Loucy (cell line): ENCODE measurements at regions not wholly inside any gene's neighbourhood (a gene's known extent, or its start where the extent isn't known, plus 50 kb on each side); places are given as distances from the start of the nearest gene placed in this dataset.

Source experiments
- H2AFZ ChIP-seq: fragments of 200-600 bp; sonication (generic); 2 replicates; pipeline ENCODE4 v1.6.0; 2016; ENCODE audit warnings: antibody characterized with exemption, mild to moderate bottlenecking, low read length, moderate library complexity
- H3F3A ChIP-seq: fragments of 200-600 bp; 2 replicates; pipeline ENCODE4 v1.6.0; 2016; ENCODE audit warnings: antibody characterized with exemption, low read depth, mild to moderate bottlenecking
- H3K27me3 ChIP-seq: fragments of 200-600 bp; sonication (generic); 2 replicates; pipeline ENCODE4 v1.6.1; 2014; ENCODE audit warnings: low read length, mild to moderate bottlenecking; ENCODE audit not compliant: insufficient read depth, poor library complexity, severe bottlenecking
- H3K36me3 ChIP-seq: fragments of 200-600 bp; sonication (generic); 2 replicates; pipeline ENCODE4 v1.6.1; 2016; ENCODE audit warnings: low read length; ENCODE audit not compliant: insufficient read depth
- H3K4me1 ChIP-seq: fragments of 200-600 bp; sonication (generic); 2 replicates; pipeline ENCODE4 v1.5.1; 2014; ENCODE audit warnings: low read length, mild to moderate bottlenecking; ENCODE audit not compliant: insufficient read depth, poor library complexity, severe bottlenecking
- H3K4me2 ChIP-seq: fragments of 200-600 bp; sonication (generic); 2 replicates; pipeline ENCODE4 v1.6.0; 2014; ENCODE audit warnings: antibody characterized with exemption, low read length, low read depth, mild to moderate bottlenecking; ENCODE audit not compliant: poor library complexity, severe bottlenecking
- H3K4me3 ChIP-seq: fragments of 200-600 bp; sonication (generic); 2 replicates; pipeline ENCODE4 v1.5.1; 2014; ENCODE audit warnings: low read length, mild to moderate bottlenecking, mixed read lengths; ENCODE audit not compliant: poor library complexity, severe bottlenecking
- H3K79me2 ChIP-seq: fragments of 200-600 bp; sonication (generic); 2 replicates; pipeline ENCODE4 v1.6.1; 2014; ENCODE audit warnings: low read length; ENCODE audit not compliant: insufficient read depth
- H3K9ac ChIP-seq: fragments of 200-600 bp; sonication (generic); 2 replicates; pipeline ENCODE4 v1.6.0; 2014; ENCODE audit warnings: mild to moderate bottlenecking, low read depth, low read length, moderate library complexity; ENCODE audit not compliant: poor library complexity, severe bottlenecking
- H3K9me2 ChIP-seq: fragments of 200-600 bp; sonication (generic); replicated peaks from 2 replicates; pipeline ENCODE4 v1.6.1; 2016; ENCODE audit warnings: low read depth, low read length, mixed read lengths
- H3K9me3 ChIP-seq: fragments of 200-600 bp; sonication (generic); 2 replicates; pipeline ENCODE4 v1.6.1; 2014; ENCODE audit warnings: mild to moderate bottlenecking, antibody characterized with exemption, low read length, low read depth; ENCODE audit not compliant: insufficient read depth
- H4K20me1 ChIP-seq: fragments of 200-600 bp; sonication (generic); 2 replicates; pipeline ENCODE4 v1.6.0; 2014; ENCODE audit warnings: antibody characterized with exemption, low read length, mild to moderate bottlenecking; ENCODE audit not compliant: insufficient read depth, poor library complexity, severe bottlenecking
- CTCF ChIP-seq: fragments of 200-600 bp; sonication (generic); conservative IDR thresholded peaks from 2 replicates; pipeline ENCODE4 v1.5.1; 2014; ENCODE audit warnings: mild to moderate bottlenecking, antibody characterized with exemption, low read length
- EZH2phosphoT487 ChIP-seq: fragments of 200-600 bp; IDR thresholded peaks from 2 replicates; pipeline ENCODE4 v1.6.1; 2018; ENCODE audit warnings: antibody characterized with exemption, mild to moderate bottlenecking, moderate library complexity, borderline replicate concordance

- H3K9me2 ChIP-seq = no peaks in the 10 kb centered on the region
- H3F3A ChIP-seq = no peaks in the 10 kb centered on the region
- no peaks in the 10 kb centered on the region for H3K36me3 ChIP-seq
- H3K4me1 ChIP-seq = no peaks in the 10 kb centered on the region
- no peak overlapping the region for H3K4me2 ChIP-seq
- H3K9me3 ChIP-seq = no peaks in the 10 kb centered on the region
- no peaks in the 10 kb centered on the region for H4K20me1 ChIP-seq
- no peaks in the 10 kb centered on the region for H3K27me3 ChIP-seq
- no peaks in the 10 kb centered on the region for H3K79me2 ChIP-seq
- H3K9ac ChIP-seq = no peak overlapping the region
- no peak for TF ChIP-seq CTCF
- TF ChIP-seq EZH2phosphoT487 = no peak
- no peak overlapping the region for H3K4me3 ChIP-seq
- H2AFZ ChIP-seq = no peak overlapping the region
Observed at GRCh38 chr2:145144131-145144728, 624.3 kb upstream of the ZEB2 start.

GRCh38 chr2:145141981-145142380 lies 622.1 kb upstream of the ZEB2 start:
- Histone ChIP-seq H3K9me2 (no peaks in the 10 kb centered on the region), H4K20me1 (no peaks in the 10 kb centered on the region), H2AFZ (no peak overlapping the region), H3K9me3 (no peaks in the 10 kb centered on the region), H3K79me2 (no peaks in the 10 kb centered on the region), H3F3A (no peaks in the 10 kb centered on the region), H3K36me3 (no peaks in the 10 kb centered on the region), H3K4me1 (no peaks in the 10 kb centered on the region), H3K4me3 (no peak overlapping the region), H3K4me2 (no peak overlapping the region), H3K27me3 (no peaks in the 10 kb centered on the region), H3K9ac (no peak overlapping the region)
- TF ChIP-seq CTCF = no peak
- no peak for TF ChIP-seq EZH2phosphoT487

GRCh38 chr2:145140658-145141057 lies 620.7 kb upstream of the ZEB2 start:
- Histone ChIP-seq H2AFZ (no peak overlapping the region), H3K9ac (no peak overlapping the region), H3K4me2 (no peak overlapping the region), H3K9me3 (no peaks in the 10 kb centered on the region), H4K20me1 (no peaks in the 10 kb centered on the region), H3K4me3 (no peak overlapping the region), H3K9me2 (no peaks in the 10 kb centered on the region), H3K79me2 (no peaks in the 10 kb centered on the region), H3K36me3 (no peaks in the 10 kb centered on the region), H3K4me1 (no peaks in the 10 kb centered on the region), H3K27me3 (no peaks in the 10 kb centered on the region), H3F3A (no peaks in the 10 kb centered on the region)
- TF ChIP-seq CTCF (no peak), EZH2phosphoT487 (no peak)
